H1 (cell line): ENCODE measurements at regions not wholly inside any gene's neighbourhood (a gene's known extent, or its start where the extent isn't known, plus 50 kb on each side); places are given as distances from the start of the nearest gene placed in this dataset.

Source experiments
- BCL11A ChIP-seq, 2 experiments: IDR thresholded peaks; one replicate each; pipeline ENCODE4 v1.6.1; 2011; ENCODE audit warnings: low read depth in 2 of 2, low read length in 2 of 2, mild to moderate bottlenecking in 2 of 2
- CREB1 ChIP-seq: IDR thresholded peaks from 2 replicates; pipeline ENCODE4 v1.6.1; 2012; ENCODE audit warnings: inconsistent platforms
- CTBP2 ChIP-seq: IDR thresholded peaks from 2 replicates; pipeline ENCODE4 v1.7.0; 2011; ENCODE audit warnings: borderline replicate concordance, mild to moderate bottlenecking, moderate library complexity, mixed read lengths, low read length; ENCODE audit not compliant: insufficient read depth, insufficient read length
- EP300 ChIP-seq, 2 experiments: IDR thresholded peaks; 1 replicate in 1 of 2; 2 replicates in 1 of 2; pipeline ENCODE4 v1.6.1; 2011 to 2012; ENCODE audit warnings: low read depth in 2 of 2, low read length in 2 of 2, mild to moderate bottlenecking in 2 of 2, borderline replicate concordance in 1 of 2, inconsistent platforms in 1 of 2, moderate library complexity in 1 of 2
- HDAC6 ChIP-seq: IDR thresholded peaks from one replicate; pipeline ENCODE4 v1.7.1; 2012; ENCODE audit warnings: low read depth, mild to moderate bottlenecking, inconsistent platforms, low read length, moderate library complexity
- KDM4A ChIP-seq: IDR thresholded peaks from one replicate; pipeline ENCODE4 v1.7.1; 2012; ENCODE audit warnings: low read depth, mild to moderate bottlenecking, moderate library complexity, low read length, inconsistent platforms; ENCODE audit not compliant: severe bottlenecking
- MAFK ChIP-seq: IDR thresholded peaks from 2 replicates; pipeline ENCODE4 v1.6.1; 2012; ENCODE audit warnings: low read depth, mild to moderate bottlenecking, improper control_type of control experiment, low read length
- POLR2A ChIP-seq, 2 experiments: IDR thresholded peaks; 1 replicate in 1 of 2; 2 replicates in 1 of 2; pipeline ENCODE4 v1.6.1; 2011; ENCODE audit warnings: low read depth in 2 of 2, low read length in 2 of 2, mild to moderate bottlenecking in 2 of 2; ENCODE audit errors: control extremely low read depth in 1 of 2
- RBBP5 ChIP-seq: IDR thresholded peaks from 2 replicates; pipeline ENCODE4 v1.7.1; 2012; ENCODE audit warnings: low read depth, mild to moderate bottlenecking, inconsistent platforms, low read length, moderate library complexity, borderline replicate concordance
- RNF2 ChIP-seq: fragments of 200-900, 300-1000 bp; sonication (generic); IDR thresholded peaks from 2 replicates; pipeline ENCODE4 v1.7.1; 2016; ENCODE audit warnings: borderline replicate concordance, low read depth, mild to moderate bottlenecking, antibody characterized with exemption, low read length; ENCODE audit not compliant: poor library complexity, severe bottlenecking; ENCODE audit errors: missing control alignments
- SIN3A ChIP-seq, 2 experiments: IDR thresholded peaks in 1 of 2; conservative IDR thresholded peaks in 1 of 2; 2 replicates each; pipeline ENCODE4 v1.6.1; 2011 to 2012; ENCODE audit warnings: low read length in 2 of 2, improper control_type of control experiment in 1 of 2, low read depth in 1 of 2, mild to moderate bottlenecking in 1 of 2
- SP1 ChIP-seq: IDR thresholded peaks from 2 replicates; pipeline ENCODE4 v1.6.1; 2011; ENCODE audit warnings: low read depth, low read length
- SRF ChIP-seq: IDR thresholded peaks from 2 replicates; pipeline ENCODE4 v1.6.1; 2011; ENCODE audit warnings: mild to moderate bottlenecking, low read depth, low read length, moderate library complexity
- TAF1 ChIP-seq: IDR thresholded peaks from 2 replicates; pipeline ENCODE4 v1.6.1; 2011; ENCODE audit warnings: mild to moderate bottlenecking, low read depth, low read length
- TAF7 ChIP-seq: optimal IDR thresholded peaks from 2 replicates; pipeline ENCODE3; 2011; ENCODE audit warnings: low read depth, mild to moderate bottlenecking, inconsistent platforms, low read length, moderate library complexity, borderline replicate concordance
- TBP ChIP-seq: IDR thresholded peaks from 2 replicates; pipeline ENCODE4 v1.6.1; 2011; ENCODE audit warnings: low read depth, low read length, improper control_type of control experiment
- YY1 ChIP-seq: IDR thresholded peaks from 2 replicates; pipeline ENCODE4 v1.6.1; 2011; ENCODE audit warnings: low read depth, mild to moderate bottlenecking, low read length
- ZNF274 ChIP-seq: IDR thresholded peaks from 2 replicates; pipeline ENCODE4 v1.7.0; 2012; ENCODE audit warnings: low read length, borderline replicate concordance; ENCODE audit errors: extremely low read depth
- TF ChIP-seq, protein P1 (sequence below), 3 experiments: IDR thresholded peaks; 1 replicate in 2 of 3; 2 replicates in 1 of 3; pipeline versions ENCODE4 v1.5.1 to v1.6.1; 2011; ENCODE audit warnings: low read length in 3 of 3, mild to moderate bottlenecking in 3 of 3, inconsistent platforms in 2 of 3, low read depth in 1 of 3, moderate library complexity in 1 of 3; ENCODE audit not compliant: insufficient read depth in 1 of 3; ENCODE audit errors: control extremely low read depth in 1 of 3

DNA sequence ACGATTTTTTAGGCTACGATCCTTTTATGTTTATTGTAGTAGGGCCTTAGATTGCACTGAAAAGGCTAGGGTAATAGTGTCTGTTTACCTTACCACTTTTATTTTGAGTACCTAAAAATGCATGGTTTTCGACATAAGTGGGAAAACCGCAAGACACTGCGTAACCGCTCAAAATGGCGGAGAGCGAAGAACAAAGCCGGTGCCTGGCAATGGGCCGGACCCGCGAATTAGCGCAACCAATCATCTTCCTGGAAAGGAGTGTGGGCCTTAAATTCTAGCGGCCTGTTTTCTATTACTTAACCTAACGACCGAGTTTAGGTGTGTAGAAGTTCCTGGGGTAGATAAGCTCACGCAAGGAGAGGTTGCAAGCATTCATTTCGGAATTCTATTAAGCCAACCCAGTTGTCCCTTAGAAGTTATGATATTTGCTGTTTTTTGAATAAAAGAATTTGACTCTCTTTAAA, 118.0 kb downstream of the HFE start (continued):
- TF ChIP-seq SRF: no peak
- TF ChIP-seq EP300 (IDR thresholded peaks at IDR 0.05; ENCODE audit: borderline replicate concordance in 1 of 2, low read depth in 2 of 2, low read length in 2 of 2): no peak
- no peak for TF ChIP-seq BCL11A (IDR thresholded peaks at IDR 0.05; ENCODE audit: low read depth in 2 of 2, low read length in 2 of 2)
- 0 out of 4 replicates have a peak, but pooled peaks of 1 of the 2 experiments have one; percentile 4 for TF ChIP-seq SIN3A (conservative IDR thresholded peaks at IDR 0.05 in 1 of 2, IDR thresholded peaks at IDR 0.05 in 1 of 2; ENCODE audit: low read depth in 1 of 2, low read length in 2 of 2)
- TF ChIP-seq RBBP5: no peak; the same call in 1 of the 2 replicates
- TF ChIP-seq CREB1: no peak
- peak in 1 of 2 experiments; percentile 97; a peak in 1 of 3 replicates for TF ChIP-seq POLR2A (IDR thresholded peaks at IDR 0.05; ENCODE audit: control extremely low read depth in 1 of 2, low read depth in 2 of 2, low read length in 2 of 2)
- no peak for TF ChIP-seq SP1
- no peak for TF ChIP-seq ZNF274
- TF ChIP-seq RNF2: no peak
- peak; percentile 50; the same call in 1 of the 2 replicates for TF ChIP-seq TAF1
- peak; percentile 92 for TF ChIP-seq YY1
- no peak for TF ChIP-seq CTBP2
- no peak for TF ChIP-seq TAF7
- no peak for TF ChIP-seq HDAC6
- TF ChIP-seq, protein P1, sequence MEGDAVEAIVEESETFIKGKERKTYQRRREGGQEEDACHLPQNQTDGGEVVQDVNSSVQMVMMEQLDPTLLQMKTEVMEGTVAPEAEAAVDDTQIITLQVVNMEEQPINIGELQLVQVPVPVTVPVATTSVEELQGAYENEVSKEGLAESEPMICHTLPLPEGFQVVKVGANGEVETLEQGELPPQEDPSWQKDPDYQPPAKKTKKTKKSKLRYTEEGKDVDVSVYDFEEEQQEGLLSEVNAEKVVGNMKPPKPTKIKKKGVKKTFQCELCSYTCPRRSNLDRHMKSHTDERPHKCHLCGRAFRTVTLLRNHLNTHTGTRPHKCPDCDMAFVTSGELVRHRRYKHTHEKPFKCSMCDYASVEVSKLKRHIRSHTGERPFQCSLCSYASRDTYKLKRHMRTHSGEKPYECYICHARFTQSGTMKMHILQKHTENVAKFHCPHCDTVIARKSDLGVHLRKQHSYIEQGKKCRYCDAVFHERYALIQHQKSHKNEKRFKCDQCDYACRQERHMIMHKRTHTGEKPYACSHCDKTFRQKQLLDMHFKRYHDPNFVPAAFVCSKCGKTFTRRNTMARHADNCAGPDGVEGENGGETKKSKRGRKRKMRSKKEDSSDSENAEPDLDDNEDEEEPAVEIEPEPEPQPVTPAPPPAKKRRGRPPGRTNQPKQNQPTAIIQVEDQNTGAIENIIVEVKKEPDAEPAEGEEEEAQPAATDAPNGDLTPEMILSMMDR (IDR thresholded peaks at IDR 0.05; ENCODE audit: control extremely low read depth in 1 of 3, insufficient read depth in 1 of 3, low read depth in 1 of 3, low read length in 3 of 3): no peak
- no peak for TF ChIP-seq KDM4A
- TF ChIP-seq TBP: peak; percentile 64; the same call in 1 of the 2 replicates
- TF ChIP-seq MAFK: peak; percentile 4; the same call in 1 of the 2 replicates
- TF ChIP-seq, all 59 proteins: peak for 11
